A549 (cell line): ENCODE measurements at regions not wholly inside any gene's neighbourhood (a gene's known extent, or its start where the extent isn't known, plus 50 kb on each side); places are given as distances from the start of the nearest gene placed in this dataset.

ENCODE experiments used
- ATAC-seq, 2 experiments: fragments of 200-7000 bp in 1 of 2; fragments of >200 bp in 1 of 2; cut with Nextera tagmentation in 1 of 2; cut with Tn5 transposase in 1 of 2; 3 replicates each; pipeline versions ENCODE4 v1.8.0 to v1.9.1; 2018 to 2020; ENCODE audit warnings: mild to moderate bottlenecking in 1 of 2, moderate library complexity in 1 of 2
- CTCF ChIA-PET: fragments of 300-600 bp; sonication (Branson Sonifier 250); formaldehyde crosslinking; extraction: SDS; loops from one replicate; lab custom pipeline; 2021; ENCODE audit warnings: antibody characterized with exemption, inconsistent platforms; lab: Yijun Ruan, JAX
- POLR2A ChIA-PET: fragments of 350-600 bp; formaldehyde crosslinking; extraction: SDS; loops from one replicate; lab custom pipeline; 2021; ENCODE audit warnings: antibody characterized with exemption, inconsistent platforms; lab: Yijun Ruan, JAX
- DNase-seq, 2 experiments: peaks; one replicate each; pipeline versions ENCODE4 v3.0.0 to v3.0.0-alpha.2; 2011 to 2016; ENCODE audit warnings: low read depth in 1 of 2, low spot score in 1 of 2
- FAIRE-seq: peaks from 2 replicates; lab custom pipeline; 2011; peaks lifted over from hg19 to GRCh38; lab: Jason Lieb, UNC
- H3K27ac ChIP-seq, 2 experiments: fragments of >200 bp; sonication (Bioruptor Twin); formaldehyde crosslinking; 3 replicates each; pipeline ENCODE4 v1.5.1; 2016 to 2017
- H3K4me1 ChIP-seq: fragments of >200 bp; sonication (Bioruptor Twin); formaldehyde crosslinking; 3 replicates; pipeline ENCODE4 v1.6.1; 2016
- H3K4me2 ChIP-seq: fragments of >200 bp; sonication (Bioruptor Twin); formaldehyde crosslinking; 3 replicates; pipeline ENCODE4 v1.6.1; 2016
- H3K4me3 ChIP-seq: fragments of >200 bp; sonication (Bioruptor Twin); formaldehyde crosslinking; 3 replicates; pipeline ENCODE4 v1.5.1; 2016
- H3K9me3 ChIP-seq: fragments of >200 bp; sonication (Bioruptor Twin); formaldehyde crosslinking; 3 replicates; pipeline ENCODE4 v1.6.1; 2016
- BCL3 ChIP-seq: fragments of >200 bp; sonication (Bioruptor Twin); formaldehyde crosslinking; IDR thresholded peaks from 3 replicates; pipeline ENCODE4 v1.6.1; 2016
- CBX8 ChIP-seq: fragments of 200-600 bp; sonication (generic); IDR thresholded peaks from 2 replicates; pipeline ENCODE4 v1.6.1; 2016
- CEBPB ChIP-seq, 2 experiments: fragments of >200 bp in 1 of 2; sonication (Bioruptor Twin) in 1 of 2; formaldehyde crosslinking in 1 of 2; IDR thresholded peaks; 2 replicates each; pipeline ENCODE4 v1.6.1; 2012 to 2016
- CHD2 ChIP-seq: fragments of 150-350 bp; IDR thresholded peaks from 2 replicates; pipeline ENCODE4 v1.6.1; 2014; ENCODE audit warnings: low read length; ENCODE audit not compliant: partially characterized antibody
- CTCF ChIP-seq: fragments of >200 bp; sonication (Bioruptor Twin); formaldehyde crosslinking; IDR thresholded peaks from 3 replicates; pipeline ENCODE4 v1.5.1; 2016
- E2F6 ChIP-seq: IDR thresholded peaks from 2 replicates; pipeline ENCODE4 v1.6.1; 2012; ENCODE audit warnings: low read depth, borderline replicate concordance
- EHMT2 ChIP-seq: fragments of 200-600 bp; sonication (generic); IDR thresholded peaks from 2 replicates; pipeline ENCODE4 v1.6.1; 2016; ENCODE audit warnings: antibody characterized with exemption, low read depth, mild to moderate bottlenecking, moderate library complexity
- ESRRA ChIP-seq: fragments of 150-350 bp; IDR thresholded peaks from 2 replicates; pipeline ENCODE4 v1.6.1; 2014; ENCODE audit warnings: mild to moderate bottlenecking, low read length, borderline replicate concordance
- FOXS1 ChIP-seq: fragments of 250-450 bp; sonication (Bioruptor Pico); IDR thresholded peaks from 2 replicates; pipeline ENCODE4 v1.5.0; 2020; ENCODE audit warnings: mild to moderate bottlenecking, moderate library complexity
- GATA3 ChIP-seq: IDR thresholded peaks from 2 replicates; pipeline ENCODE4 v1.6.1; 2012; ENCODE audit warnings: borderline replicate concordance
- HEYL ChIP-seq: fragments of 250-450 bp; sonication (Bioruptor Pico); IDR thresholded peaks from 2 replicates; pipeline ENCODE4 v1.8.0; 2021; ENCODE audit warnings: mild to moderate bottlenecking, moderate library complexity
- KDM1A ChIP-seq: fragments of 200-600 bp; sonication (generic); IDR thresholded peaks from 2 replicates; pipeline ENCODE4 v1.6.1; 2016; ENCODE audit warnings: low read depth, mild to moderate bottlenecking
- MAZ ChIP-seq: fragments of 150-350 bp; IDR thresholded peaks from 2 replicates; pipeline ENCODE4 v1.6.1; 2014; ENCODE audit warnings: antibody characterized with exemption, low read depth, low read length, borderline replicate concordance
- MYC ChIP-seq: IDR thresholded peaks from 2 replicates; pipeline ENCODE4 v1.6.1; 2012; ENCODE audit warnings: mild to moderate bottlenecking, inconsistent platforms, low read length, improper control_type of control experiment, borderline replicate concordance
- PBX3 ChIP-seq: IDR thresholded peaks from 2 replicates; pipeline ENCODE4 v1.6.1; 2012
- POLR2A ChIP-seq: IDR thresholded peaks from 2 replicates; pipeline ENCODE4 v1.6.1; 2012; ENCODE audit warnings: mild to moderate bottlenecking, low read length
- POLR2AphosphoS2 ChIP-seq: conservative IDR thresholded peaks from 2 replicates; pipeline ENCODE4 v1.6.1; 2012; ENCODE audit warnings: low read length, improper control_type of control experiment, inconsistent platforms
- RAD21 ChIP-seq, 2 experiments: fragments of >200 bp in 1 of 2; sonication (Bioruptor Twin) in 1 of 2; formaldehyde crosslinking in 1 of 2; IDR thresholded peaks in 1 of 2; conservative IDR thresholded peaks in 1 of 2; 2 replicates in 1 of 2; 3 replicates in 1 of 2; pipeline ENCODE4 v1.6.1; 2012 to 2018; ENCODE audit warnings: inconsistent platforms in 1 of 2
- REST ChIP-seq: fragments of 200-600 bp; sonication (generic); IDR thresholded peaks from 2 replicates; pipeline ENCODE4 v1.6.1; 2016; ENCODE audit warnings: antibody characterized with exemption, mild to moderate bottlenecking, moderate library complexity
- RFX5 ChIP-seq: fragments of 450-650 bp; IDR thresholded peaks from 2 replicates; pipeline ENCODE4 v1.7.1; 2014; ENCODE audit warnings: antibody characterized with exemption, mild to moderate bottlenecking, moderate library complexity
- TFCP2L1 ChIP-seq: fragments of 250-450 bp; sonication (Bioruptor Pico); IDR thresholded peaks from 2 replicates; pipeline ENCODE4 v1.5.0; 2021; ENCODE audit warnings: mild to moderate bottlenecking
- ZFP36 ChIP-seq: fragments of 450-650 bp; IDR thresholded peaks from 2 replicates; pipeline ENCODE4 v1.6.1; 2014; ENCODE audit warnings: borderline replicate concordance; ENCODE audit not compliant: partially characterized antibody
- ZSCAN20 ChIP-seq: fragments of 250-450 bp; sonication (Bioruptor Pico); IDR thresholded peaks from 2 replicates; pipeline ENCODE4 v1.8.0; 2022; ENCODE audit warnings: mild to moderate bottlenecking, moderate library complexity
- WGBS: methylation state at CpG from one replicate; pipeline ENCODE4 v1.1.6; 2017; ENCODE audit errors: missing lambda C conversion rate; 5-methylcytosine and 5-hydroxymethylcytosine counted together

GRCh38 chr11:88041679-88042078 is 133.6 kb downstream of the RAB38 start:
- 80% methylated on average over 2 of the region's 2 CpGs for WGBS
- no peak overlapping the region for H3K4me3 ChIP-seq
- ChIA-PET POLR2A (no interaction called here), CTCF (interaction anchor here (1.2 kb wide), 1 partner anchor 24 kb away, joined by 3 read pairs; no protein-coding TSS in a partner anchor)
- ATAC-seq (no peak), FAIRE-seq (no peak), DNase-seq (no peak)
- H3K9me3 ChIP-seq = no peaks in the 10 kb centered on the region
- no peak overlapping the region for H3K4me2 ChIP-seq
- no peak overlapping the region for H3K27ac ChIP-seq
- TF ChIP-seq ZFP36 (no peak), TFCP2L1 (CRISPR knock-in tag) (no peak), HEYL (no peak), BCL3 (no peak), KDM1A (no peak), EHMT2 (no peak), MYC (no peak)
- H3K4me1 ChIP-seq = no peaks in the 10 kb centered on the region

GRCh38 chr11:88040148-88040496 is 135.1 kb downstream of the RAB38 start:
- FAIRE-seq (no peak), ATAC-seq (no peak), DNase-seq (no peak)
- TF ChIP-seq POLR2A = no peak
- no peak for TF ChIP-seq CTCF
- TF ChIP-seq RAD21 (conservative IDR thresholded peaks at IDR 0.05 in 1 of 2, IDR thresholded peaks at IDR 0.05 in 1 of 2) = no peak
- no peak for TF ChIP-seq ZSCAN20
- no peak for TF ChIP-seq RFX5
- no peak for TF ChIP-seq POLR2AphosphoS2
- TF ChIP-seq PBX3 = no peak
- no peak for TF ChIP-seq CBX8
- no peak for TF ChIP-seq CEBPB (IDR thresholded peaks at IDR 0.05)
- TF ChIP-seq ESRRA = no peak
- Histone ChIP-seq H3K9me3 (no peaks in the 10 kb centered on the region), H3K4me1 (no peaks in the 10 kb centered on the region), H3K4me2 (no peak overlapping the region), H3K27ac (no peak overlapping the region), H3K4me3 (no peak overlapping the region)
- ChIA-PET CTCF (no interaction called here), POLR2A (no interaction called here)
- WGBS = 7% methylated on average over 1 of the region's 1 CpG

GRCh38 chr11:88039476-88040147 is 135.6 kb downstream of the RAB38 start:
- ATAC-seq = no peak
- ChIA-PET CTCF (interaction anchor here (1.2 kb wide), 1 partner anchor 23 kb away, joined by 3 read pairs; no protein-coding TSS in a partner anchor), POLR2A (no interaction called here)
- Histone ChIP-seq H3K27ac (no peak overlapping the region), H3K4me3 (no peak overlapping the region), H3K9me3 (no peaks in the 10 kb centered on the region), H3K4me1 (no peaks in the 10 kb centered on the region), H3K4me2 (no peak overlapping the region)
- WGBS = 7% methylated on average over 2 of the region's 2 CpGs
- DNase-seq = no peak
- FAIRE-seq = no peak
- TF ChIP-seq ZFP36 (no peak), E2F6 (no peak), CHD2 (no peak), MAZ (no peak), FOXS1 (no peak), GATA3 (no peak), ZSCAN20 (no peak), REST (no peak)
